Stimulated activated naive CD4-positive, alpha-beta T cell (primary cell): ENCODE measurements at regions not wholly inside any gene's neighbourhood (a gene's known extent, or its start where the extent isn't known, plus 50 kb on each side); places are given as distances from the start of the nearest gene placed in this dataset.
"Not testable (repeated sequence)": the region's sequence is repeated elsewhere in the genome, so short reads cannot be mapped to it uniquely, and the experiment has no call there.

Experiments
- DNase-seq, 6 experiments: peaks; one replicate each; lab custom pipeline; 2025; lab: John Stamatoyannopoulos, UW

DNA sequence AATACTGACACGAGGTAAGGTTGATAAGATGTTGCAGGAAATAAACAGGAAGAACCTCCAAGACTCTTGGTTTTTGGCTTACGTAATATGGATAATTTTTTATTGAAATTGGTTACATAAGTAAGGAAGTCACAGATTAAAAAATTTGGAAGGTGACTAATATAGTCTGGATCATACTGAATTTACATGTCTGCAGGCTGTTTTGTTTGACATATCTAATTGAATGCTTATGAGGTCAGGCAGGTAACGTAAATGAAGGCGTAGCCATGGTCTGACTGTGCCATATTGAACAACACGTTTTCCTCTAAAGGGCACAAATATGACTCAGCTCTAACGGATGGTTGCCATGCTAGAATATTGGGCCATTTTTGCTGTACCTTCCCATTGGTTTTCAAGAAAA lies 648.1 kb upstream of the NOVA1 start:
- DNase-seq, result no peak

DNA sequence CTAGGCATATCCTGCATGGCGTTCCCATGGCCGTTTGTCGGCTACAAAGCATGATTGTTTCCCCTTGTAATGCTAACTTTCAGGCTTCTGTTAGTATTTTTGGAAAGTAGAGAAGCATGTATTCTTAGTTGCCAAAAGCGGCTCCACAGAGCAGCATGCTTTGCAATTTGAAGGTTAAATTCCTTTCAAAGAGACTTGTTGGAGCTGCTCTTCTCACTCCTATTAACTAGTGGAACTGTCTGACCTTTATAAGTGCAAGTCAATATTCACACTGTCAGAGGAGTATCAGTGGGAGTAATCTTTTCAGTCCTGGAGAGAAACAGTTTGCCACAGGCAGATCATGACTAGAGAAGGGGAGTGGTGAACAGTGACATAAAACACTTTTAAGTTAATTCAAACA lies 656.1 kb upstream of the NOVA1 start:
- DNase-seq, result no peak

DNA sequence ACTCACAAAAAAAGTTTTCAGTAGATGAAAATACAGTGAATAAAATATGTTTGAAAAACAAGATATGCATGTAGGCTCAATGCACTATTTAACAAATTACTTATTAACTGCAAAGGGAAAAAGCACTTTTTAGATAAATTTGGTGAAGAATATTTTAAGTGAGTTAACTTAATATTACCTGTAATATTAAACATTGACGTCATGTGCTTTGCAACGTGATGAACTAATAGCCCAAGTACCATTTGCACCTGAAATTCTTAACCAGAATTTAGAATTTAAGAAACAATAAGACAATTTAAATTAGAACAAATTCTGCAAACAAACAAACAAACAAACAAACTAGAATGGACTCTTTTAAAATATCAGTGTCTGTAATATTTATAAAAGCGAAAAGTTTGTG lies 659.0 kb upstream of the NOVA1 start:
- DNase-seq, result no peak

DNA sequence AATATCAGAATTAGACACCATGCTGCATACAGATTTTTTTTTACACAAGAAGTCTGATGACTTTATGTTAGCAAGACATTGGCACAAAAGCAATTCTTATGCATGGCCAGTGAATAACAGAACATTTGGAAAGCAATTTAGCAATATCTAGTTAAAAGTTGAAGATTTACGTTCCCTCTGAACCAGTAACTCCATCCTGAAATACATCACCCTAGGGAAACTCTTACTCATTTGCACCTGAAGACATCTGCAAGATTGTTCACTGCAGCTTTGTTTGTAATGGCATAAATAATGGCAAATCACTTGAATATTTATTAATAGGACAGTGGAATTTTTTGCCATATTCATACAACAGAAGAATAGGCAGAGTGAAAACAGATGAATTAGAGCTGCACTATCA lies 670.0 kb upstream of the NOVA1 start:
- no peak for DNase-seq

DNA sequence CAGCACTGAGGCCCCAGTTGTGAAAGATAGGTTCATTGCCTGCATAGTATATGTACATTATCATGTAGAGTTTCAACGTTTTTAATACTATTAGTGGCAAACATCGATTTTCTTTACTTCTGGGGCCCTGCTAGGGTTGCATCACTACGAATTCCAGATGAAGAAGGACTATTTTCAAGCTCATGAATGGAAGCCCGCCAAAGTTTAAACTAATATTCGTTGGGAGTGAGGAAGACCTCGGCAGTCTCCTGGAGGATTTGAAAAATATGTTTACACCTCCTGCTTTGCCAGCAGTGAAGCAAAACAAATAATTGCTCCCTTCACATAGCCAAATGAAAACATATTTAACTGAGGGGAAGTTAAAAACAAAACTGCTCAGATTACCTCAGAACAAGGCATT lies 672.9 kb upstream of the NOVA1 start:
- no peak for DNase-seq

DNA sequence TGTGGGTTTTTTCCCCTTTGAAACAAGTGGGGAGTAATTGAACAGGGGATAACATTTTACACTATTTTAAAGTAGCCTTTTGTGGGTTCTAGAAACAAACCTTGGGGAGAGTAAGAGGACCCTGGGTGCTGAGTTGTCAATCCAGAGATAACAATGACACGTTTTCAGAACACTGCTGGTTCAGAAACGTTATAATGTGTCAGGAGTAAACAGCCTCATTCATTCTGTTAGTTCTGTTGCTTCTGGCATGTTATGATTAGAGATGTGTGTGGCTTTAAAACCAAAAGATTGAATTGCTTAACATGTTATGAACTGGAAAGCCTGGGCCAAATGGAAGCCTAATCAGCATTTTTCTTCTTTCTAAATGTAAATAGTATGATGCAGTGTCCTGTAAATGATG lies 680.5 kb upstream of the NOVA1 start:
- no peak for DNase-seq

DNA sequence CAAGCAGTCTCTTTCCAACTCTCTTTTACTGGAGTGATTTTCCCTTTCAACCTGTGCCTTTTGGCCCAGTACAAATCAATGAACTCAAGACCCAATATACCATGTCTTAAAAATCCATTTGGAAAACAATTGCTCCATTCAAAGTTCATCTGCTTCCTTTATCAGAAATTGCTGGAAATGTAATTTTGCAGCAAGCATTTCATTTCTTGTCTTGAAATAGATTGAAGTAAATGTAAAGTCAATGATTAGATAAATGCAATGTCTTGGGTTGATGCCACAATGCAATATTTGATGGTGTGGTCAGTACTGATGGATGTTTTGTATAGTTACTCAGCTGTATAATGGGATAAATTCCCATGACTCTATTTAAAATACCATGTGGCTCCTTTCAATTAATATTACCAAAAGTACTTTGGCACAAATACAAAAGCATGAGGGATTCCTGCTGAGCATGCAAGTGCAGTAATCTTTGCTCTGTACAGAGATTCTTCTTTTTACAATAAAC lies 707.7 kb upstream of the NOVA1 start:
- no peak for DNase-seq

DNA sequence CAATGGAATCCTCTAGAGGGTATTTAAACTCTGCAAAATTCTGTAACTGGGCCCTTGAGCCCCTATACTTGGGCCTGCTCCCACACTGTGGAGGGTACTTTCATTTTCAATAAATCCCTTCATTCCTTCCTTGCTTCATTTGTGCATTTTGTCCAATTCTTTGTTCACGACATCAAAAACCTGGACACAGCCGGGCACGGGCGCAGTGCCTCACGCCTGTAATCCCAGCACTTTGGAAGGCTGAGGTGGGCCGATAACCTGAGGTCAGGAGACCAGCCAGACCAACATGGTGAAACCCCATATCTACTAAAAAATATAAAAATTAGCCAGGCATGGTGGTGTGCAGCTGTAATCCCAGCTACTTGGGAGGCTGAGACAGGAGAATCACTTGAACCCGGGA lies 714.9 kb upstream of the NOVA1 start:
- DNase-seq, result not testable (repeated sequence)

DNA sequence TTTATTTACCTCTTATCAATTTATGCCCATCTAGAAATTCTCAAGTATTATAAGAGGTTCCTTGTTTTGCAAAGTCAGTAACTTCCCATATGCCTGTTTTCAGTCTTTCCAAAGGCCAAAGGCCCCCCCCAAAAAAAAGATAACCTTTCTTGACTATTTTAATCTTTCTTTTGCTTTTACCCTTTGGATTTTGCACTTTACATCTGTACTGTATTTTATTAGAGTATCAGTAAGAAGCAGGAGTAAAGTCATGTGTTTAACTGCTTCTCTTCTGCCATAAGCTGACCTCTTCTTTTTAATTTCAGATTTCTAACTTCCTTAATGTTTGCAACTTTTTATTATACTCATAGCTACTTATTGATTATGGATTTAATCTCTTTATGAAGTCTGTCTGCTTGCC lies 716.4 kb upstream of the NOVA1 start:
- no peak for DNase-seq

DNA sequence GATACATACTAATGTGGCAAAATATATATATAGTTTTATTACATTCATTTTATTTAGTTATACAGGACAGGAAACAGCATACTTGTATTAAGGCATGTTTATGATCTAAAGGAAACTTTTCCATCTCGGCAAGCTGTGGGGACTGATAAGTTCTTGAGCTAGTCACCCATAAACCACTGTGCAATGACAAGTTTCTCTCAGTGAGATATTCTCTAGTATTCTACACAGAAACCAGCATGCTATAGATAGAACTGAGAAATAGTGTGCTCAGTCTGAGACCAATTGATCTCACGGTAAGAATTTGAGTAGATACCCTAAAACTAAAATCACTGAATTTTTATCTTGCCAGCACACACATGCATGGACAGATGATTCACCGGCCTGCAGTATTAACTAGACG lies 717.6 kb upstream of the NOVA1 start:
- DNase-seq, result no peak

DNA sequence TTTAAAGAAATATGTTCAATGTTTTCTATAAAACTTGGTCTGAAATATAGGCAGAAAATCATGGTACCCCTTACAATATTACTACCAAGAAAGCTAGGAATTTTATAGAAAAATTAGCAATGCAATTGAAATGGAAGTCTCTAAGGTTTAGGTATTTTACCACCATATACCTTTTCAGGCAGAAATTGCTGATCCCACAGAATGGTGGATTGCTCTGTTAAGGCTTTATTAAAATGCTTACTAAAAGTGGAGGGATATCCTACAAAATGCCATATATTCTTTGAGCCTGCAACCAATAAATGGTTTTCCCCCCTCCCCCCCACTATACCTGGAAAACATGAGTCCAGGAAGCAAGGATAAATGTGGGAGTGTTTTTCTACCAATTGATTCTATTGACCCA lies 718.1 kb upstream of the NOVA1 start:
- DNase-seq, result no peak

DNA sequence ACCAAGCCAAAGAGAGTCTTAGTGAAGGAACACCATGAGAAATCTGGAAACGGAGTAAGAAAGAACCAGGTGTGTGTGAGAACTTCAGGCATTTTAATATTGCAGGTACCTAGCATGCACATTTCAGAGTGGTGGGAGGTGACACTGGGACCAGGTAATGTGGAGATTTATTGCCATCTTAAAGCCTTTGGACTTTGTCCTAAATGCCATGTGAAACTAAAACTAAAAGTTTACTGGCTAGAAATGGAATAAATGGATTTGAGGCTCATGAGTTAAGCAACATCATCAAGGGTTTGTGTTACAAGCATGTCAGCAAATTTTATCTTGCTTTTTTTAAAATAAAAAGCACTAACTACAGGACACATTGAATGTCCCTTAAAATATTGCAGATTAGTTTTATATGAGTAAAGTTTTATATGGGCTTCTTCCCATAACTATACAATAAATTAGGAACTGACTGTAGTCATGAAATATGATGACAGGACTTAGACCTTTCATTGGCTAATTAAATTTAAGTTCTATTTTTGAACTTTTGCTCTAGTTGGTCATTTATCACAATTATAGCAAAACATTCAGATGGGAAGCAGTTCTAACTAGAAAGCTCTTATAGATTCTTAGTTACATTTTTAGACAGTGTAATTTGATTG lies 721.1 kb upstream of the NOVA1 start:
- DNase-seq, result no peak

DNA sequence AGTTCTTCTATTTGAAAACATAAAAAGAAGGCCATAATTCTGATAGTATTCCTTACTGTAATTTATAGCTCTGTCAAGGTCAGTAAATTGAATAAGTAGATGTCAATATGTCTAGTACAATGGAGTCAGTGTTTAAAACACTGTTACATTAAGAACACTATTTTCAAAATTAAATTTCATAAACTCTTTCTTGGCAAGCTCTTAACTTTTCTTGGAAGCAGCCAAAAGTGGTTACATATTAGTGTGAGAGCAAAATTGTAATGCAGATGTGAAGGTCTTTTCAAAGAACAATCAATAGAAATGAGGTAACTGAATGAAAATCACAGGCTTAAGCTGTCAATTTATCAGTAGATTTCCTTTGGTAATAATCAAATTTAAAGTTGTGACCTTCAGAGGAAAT lies 722.4 kb upstream of the NOVA1 start:
- no peak for DNase-seq

DNA sequence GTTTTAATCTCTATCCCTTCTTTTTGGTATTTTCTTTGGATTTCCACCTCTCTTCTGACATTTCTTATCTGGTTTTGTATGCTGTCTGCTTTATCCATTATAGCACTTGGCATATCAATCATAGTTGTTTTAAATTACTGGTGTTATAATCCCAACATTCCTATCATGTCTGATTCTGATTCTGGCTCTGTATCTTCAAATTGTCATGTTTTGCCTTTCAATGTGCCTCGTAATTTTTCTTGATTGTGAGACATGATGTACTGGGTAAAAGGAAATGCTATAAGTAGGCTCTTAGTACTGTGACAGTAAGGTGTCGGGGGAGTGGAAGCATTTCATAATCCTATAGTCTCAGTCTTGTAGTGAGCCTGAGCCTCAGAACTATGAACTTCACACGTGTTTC lies 729.3 kb upstream of the NOVA1 start:
- no peak for DNase-seq

DNA sequence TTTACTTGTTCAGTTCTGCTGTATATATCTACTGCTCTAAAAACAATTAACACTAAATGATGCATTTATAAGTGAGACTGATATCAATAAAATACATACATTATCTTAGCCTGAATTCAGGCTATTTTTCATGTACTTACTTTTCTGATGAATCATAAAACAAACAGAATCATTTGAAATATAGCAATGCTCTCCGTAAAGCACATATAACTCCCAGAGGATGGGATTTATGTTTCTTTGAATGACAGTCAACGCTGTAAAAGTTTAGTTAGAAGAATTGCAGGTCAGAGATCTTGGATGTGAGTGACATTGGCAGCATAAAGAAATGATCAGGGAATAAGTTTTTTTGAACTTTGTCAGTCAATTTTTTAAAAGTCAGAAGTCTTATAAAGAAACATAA lies 740.2 kb upstream of the NOVA1 start:
- DNase-seq, result no peak

DNA sequence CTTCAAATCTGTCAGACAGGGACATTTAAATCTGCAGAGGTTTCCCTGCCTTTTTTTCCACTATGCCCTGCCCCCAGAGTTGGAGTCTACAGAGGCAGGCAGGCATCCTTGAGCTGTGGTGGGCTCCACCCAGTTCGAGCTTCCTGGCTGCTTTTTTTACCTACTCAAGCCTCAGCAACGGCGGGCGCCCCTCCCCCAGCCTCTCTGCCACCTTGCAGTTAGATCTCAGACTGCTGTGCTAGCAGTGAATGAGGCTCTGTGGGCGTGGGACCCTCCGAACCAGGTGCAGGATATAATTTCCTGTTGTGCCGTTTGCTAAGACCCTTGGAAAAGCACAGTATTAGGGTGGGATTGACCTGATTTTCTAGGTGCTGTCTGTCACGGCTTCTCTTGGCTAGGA lies 765.2 kb upstream of the NOVA1 start:
- DNase-seq, result not testable (repeated sequence)

DNA sequence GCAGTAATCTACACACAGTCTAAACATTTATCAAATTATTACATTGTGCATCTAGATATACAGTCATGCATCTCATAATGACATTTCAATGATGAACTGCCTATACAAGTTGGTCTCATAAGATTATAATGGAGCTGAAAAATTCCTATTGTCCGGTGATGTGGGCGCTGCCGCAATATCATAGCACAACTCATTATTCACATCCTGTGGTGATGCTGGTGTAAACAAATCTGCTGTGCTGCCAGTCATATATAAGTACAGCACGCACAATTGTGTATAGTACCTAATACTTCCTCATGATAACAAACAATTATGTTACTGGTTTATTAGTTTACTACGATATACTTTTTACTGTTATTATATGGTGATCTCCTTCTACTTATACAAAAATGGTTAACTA lies 768.8 kb upstream of the NOVA1 start:
- DNase-seq, result no peak

DNA sequence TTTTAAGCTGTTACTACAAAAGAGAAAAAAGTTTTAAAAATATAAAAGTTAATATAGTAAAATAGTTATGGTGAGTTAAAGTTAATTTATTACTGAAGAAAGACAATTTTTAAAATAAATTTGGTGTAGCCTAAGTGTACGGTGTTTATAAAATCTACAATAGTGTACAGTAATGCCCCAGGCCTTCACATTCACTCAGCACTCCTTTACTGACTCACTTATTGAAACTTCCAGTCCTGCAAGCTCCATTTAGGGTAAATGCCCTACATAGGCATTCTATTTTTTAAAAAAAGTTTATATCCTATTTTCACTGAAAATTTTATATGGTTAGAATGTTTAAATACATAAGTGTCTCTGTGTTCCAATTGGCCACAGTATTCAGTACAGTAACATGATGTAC lies 769.5 kb upstream of the NOVA1 start:
- DNase-seq, result no peak

DNA sequence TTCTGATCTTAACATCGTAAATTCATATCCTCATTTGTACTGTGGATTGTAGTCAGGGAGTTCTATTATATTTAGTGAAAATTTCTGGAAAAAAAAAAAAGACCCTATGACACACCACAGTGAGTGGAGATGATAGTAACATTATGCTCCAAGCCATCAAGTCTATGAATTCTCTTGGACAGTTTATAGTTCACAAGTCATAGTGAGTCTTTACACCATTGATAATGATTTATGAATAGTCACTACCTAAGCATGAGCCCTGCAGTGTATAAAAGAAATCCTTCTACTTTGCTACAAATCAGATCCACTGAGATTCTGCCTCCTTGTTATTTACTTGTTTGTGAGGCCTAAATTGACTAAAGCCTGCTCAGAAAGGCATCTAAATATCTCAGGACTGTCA lies 772.2 kb upstream of the NOVA1 start:
- no peak for DNase-seq

DNA sequence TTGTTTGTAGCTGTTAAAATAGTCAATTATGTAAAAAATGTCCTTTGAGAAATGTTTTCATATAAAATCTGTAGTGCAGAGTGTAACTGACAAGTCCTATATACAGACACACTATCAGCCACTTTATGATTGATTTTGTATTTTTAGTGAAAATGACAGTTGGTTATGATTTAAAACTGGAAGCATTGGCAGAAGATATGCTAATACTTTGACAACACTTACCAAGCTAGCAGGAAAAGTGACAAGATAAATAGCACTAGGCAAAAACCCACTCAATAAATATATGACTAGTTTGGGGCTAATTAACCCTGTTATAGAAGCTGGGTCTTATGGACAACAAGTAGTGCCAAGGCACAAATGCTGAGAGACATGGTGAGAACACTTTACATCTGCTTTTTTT lies 772.9 kb upstream of the NOVA1 start:
- no peak for DNase-seq

DNA sequence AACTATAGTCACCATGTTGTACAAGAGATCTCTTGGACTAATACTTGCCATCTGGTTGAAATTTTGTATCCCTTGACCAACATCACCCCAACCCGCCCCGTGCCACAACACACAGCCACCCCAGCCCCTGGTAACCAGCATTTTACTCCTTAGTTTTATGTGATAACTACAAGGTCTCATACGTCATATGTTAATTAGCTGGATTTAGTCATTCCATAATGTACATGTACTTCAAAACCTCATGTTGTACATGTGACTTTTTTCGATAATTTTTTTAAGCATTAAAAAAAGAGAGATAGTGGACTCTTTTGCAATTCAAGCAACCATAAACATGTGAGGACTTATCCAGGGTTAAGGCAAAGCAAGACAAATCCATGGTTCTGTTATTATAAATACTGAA lies 773.4 kb upstream of the NOVA1 start:
- no peak for DNase-seq

DNA sequence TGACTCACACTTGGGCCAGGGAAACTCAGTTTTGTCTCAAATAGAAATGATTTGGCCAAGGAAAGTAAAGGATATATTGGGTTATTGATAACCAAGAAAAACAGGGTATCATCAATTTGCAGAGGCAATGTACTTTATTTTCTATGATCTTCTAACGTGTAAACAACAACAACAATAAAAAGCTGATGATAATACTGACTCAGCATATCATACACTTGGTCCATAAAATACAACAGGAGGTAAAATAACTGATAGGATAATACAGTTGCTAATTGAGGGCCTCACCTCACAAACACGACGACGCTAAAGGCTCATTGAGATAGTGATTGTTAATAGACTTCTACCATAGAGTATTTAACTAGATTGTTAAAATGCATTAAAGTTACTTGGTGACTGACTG lies 774.0 kb upstream of the NOVA1 start:
- DNase-seq, result no peak

DNA sequence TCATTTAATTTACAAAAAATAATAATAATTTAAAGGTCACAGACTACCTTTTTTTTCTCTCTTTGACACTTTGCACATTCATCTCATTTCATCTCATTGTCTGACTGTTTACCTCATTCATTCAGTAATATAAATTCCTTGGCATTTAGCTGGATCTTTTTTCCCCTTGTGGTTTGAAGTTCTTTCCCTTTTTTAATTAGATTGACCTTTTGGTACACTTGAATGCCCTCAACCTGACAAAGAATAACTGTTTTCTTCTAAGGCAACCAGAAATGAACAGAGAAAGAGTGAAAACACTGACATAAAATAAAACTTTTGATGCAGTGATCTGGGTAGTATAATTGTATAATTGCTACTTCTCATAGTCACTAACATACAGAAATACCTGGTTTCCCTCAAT lies 774.9 kb upstream of the NOVA1 start:
- DNase-seq, result no peak

DNA sequence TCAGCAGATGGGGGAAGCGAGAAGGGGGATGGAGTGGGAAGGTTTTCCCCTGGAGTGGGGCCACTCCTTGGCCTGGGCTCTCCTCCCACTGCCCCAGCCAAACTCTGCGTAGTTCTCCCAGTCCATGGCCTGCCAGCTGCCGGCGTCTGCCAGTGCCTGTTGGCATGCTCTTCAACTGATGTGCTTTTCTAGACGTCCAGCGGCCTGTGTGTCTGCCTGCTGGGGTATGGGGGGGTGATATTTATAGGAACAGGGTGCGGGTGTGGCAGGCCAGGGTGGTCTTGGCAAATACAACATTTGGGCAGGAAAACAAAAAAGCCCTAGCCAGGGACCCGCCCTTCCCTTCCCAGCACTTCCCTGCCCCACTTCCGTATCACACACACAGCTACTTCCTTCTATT lies 786.3 kb upstream of the NOVA1 start:
- DNase-seq, result no peak

DNA sequence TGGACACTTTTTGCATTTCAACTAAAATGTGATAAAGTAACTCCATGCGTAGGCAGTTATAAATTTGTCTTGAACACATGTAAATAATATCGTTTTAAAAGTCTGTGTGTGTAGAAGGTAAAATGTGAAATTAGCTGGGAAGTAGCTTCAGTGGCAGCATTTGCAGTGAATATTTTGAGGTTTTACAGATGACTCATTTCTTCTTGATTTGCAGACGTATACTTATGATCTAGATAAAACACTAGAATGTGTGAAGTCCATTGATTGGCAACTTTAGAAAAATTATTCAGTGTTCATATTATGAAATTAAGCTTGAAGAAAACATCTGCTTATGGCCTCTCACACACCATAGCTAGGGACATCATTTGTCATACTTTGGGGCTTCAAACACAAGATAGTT lies 788.6 kb upstream of the NOVA1 start:
- DNase-seq, result no peak
